GM18502 (cell line): ENCODE measurements at regions not wholly inside any gene's neighbourhood (a gene's known extent, or its start where the extent isn't known, plus 50 kb on each side); places are given as distances from the start of the nearest gene placed in this dataset.
"Not testable (repeated sequence)": the region's sequence is repeated elsewhere in the genome, so short reads cannot be mapped to it uniquely, and the experiment has no call there.

Experiments used
- ATAC-seq: cut with Tn5 transposase; IDR thresholded peaks from one replicate; pipeline ENCODE4 v1.9.1; 2021; ENCODE audit warnings: mild to moderate bottlenecking; ENCODE audit not compliant: unreplicated experiment, poor library complexity

DNA sequence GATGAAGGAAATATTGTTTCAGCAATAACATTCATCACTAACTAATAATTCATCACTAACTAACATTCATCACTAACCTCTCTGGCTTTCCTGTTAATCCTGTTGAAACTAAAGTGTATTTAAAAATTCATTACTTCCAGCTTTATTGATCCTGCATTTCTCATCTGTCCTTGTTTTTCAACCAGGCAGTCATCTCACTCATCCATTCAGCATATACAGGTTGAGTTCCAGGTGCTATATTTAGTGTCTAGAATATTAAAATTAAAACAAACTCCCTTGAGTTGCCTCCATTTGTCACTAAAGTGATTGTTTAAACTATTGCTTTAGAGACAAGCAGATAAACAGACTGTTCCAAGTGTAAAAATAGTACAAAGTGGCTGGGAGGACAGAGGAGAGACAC lies 58.1 kb downstream of the ATXN7L3B start:
- no peak for ATAC-seq

DNA sequence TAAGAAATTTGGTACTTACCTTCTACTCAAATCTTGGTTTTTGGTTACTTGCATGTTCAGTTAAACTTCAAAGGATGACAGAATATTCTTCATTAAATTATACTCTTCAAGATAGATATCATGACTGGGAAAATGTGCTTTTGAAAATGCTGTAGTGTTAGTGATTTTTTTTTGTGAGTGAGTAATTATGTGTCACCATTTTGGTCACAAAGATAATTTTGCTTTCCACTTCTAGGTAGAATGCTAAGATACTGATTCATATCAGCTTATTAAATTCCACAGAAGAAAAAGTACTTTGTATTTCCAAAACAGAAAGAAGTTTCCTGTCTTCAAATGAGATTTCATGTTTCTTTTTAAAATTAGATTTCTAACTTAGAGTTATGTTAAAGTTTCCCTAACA lies 61.2 kb downstream of the ATXN7L3B start:
- ATAC-seq, result no peak

DNA sequence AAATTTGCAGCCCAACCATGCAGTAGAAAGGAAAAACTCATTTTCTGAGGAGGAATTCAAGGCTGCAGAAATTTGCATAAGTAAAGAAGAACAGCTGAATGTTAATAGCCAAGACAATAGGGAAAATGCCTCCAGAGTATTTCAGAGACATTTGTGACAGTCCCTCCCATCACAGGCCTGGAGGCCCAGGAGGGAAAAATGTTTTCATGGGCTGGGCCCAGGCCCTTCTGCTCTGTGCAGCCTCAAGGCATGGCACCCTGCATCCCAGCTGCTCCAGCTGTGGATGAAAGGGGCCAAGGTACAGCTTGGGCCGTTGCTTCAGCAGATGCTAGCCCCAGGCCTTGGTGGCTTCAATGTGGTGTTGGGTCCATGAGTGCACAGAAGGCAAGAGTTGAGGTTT lies 62.3 kb downstream of the ATXN7L3B start:
- ATAC-seq, result no peak

DNA sequence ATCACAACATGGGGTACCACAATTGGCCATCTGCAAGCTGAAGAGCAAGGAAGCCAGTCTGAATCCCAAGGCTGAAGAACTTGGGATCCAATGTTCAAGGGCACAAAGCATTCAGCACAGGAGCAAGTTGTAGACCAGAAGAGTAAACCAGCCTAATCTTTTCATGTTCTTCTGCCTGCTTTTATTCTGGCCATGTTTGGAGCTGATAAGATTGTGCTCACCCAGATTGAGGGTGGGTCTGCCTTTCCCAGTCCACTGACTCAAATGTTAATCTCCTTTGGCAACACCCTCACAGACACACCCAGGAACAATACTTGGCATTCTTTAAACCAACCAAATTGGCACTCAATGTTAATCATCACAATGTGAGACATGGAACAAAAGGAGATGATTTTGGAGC lies 63.2 kb downstream of the ATXN7L3B start:
- not testable (repeated sequence) for ATAC-seq

DNA sequence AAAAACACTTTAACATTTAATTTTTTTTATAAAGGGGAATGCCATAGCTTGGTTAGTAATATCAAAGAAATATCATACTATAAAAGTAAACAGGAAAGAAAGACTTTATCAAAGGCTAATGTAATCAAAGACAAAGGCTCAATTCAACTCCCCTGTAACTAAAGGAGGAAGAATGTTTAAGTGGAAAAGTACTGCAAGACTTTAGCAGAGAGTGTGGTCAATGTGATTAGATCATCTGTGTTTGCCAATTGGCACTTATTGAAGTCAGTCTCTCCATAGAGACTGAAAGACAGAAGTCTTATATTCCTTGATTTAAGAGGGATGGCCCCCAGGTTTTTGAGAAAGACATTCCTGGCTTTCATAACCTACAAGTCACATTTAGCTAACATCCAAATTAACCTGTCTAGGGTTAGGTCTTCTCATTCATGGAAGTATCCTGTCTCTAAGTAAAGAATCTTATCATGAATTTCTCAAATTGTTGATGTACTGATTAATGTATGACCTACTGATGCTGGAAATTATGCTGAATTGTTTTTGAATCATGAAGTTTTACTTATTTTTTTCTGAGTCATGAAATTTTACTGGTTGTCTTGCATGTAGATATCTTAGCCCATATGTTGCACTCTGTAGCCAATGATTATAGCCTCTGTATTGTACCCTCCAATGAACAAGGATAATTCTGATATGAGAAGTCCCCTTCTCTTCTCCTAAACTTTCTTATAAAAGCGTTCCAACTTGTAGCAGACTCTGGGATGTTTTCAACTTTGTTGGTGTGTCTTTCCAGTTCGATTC lies 65.4 kb downstream of the ATXN7L3B start:
- ATAC-seq, result no peak

DNA sequence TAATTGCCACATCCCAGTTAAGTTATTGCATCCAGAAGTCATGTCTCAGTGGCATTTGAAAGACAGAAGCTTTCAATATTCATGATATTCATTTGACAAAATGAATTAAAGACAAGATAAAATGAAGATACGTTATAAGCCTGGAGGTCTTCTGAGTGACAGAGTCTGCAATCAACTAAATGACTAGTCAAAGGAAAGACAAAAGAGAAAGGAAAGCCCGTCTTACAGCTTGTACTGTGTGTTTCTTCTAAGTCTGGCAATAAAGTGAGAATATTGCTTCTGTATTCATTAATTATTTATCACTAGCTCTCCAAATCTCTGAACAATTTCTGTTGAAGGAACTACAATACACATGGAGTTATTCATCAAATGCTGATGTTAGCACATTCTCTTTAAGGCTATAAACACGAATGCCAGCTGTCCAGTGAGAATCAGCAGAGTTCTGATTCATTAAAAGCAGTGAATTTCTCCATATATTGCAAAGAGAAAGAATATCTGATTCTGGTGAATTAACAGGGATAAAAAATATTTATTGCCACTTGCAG lies 70.7 kb downstream of the ATXN7L3B start:
- no peak for ATAC-seq

DNA sequence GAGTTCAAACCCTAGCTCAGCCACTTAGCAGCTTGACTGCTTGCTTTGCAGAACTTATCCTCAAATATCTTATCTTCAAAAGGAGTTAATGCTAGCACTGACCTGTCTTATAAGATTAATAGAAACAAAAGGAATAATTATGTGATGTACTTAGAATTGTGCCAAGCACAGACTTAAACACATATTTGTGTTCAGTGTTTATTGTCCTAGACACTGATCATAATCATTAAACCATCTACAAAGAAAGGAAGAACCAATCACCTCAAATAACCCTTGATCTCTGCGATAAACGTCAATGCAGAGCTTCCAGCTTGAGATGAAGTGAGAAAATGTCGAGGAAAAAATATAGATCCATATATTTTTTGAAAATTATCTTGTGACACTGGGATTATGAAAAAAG lies 73.1 kb downstream of the ATXN7L3B start:
- ATAC-seq, result no peak

DNA sequence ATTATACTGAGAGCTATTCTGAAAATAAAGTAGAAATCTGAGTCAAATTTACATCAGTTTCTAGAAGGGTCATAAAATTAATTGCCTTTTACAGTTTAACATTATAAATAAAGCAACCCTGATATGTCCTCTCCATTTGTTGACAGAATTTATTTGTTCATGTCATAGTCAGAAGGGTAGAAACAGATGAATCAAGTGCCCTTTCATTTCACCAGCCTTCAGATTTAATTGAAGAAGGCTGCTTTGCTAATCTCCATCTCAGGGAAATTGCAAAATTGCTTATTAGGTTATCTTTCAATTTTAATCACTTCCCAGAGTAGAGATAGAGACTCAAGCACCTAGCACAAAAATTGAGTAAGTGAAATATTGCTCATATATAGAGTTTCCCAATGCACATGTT lies 76.8 kb downstream of the ATXN7L3B start:
- no peak for ATAC-seq

DNA sequence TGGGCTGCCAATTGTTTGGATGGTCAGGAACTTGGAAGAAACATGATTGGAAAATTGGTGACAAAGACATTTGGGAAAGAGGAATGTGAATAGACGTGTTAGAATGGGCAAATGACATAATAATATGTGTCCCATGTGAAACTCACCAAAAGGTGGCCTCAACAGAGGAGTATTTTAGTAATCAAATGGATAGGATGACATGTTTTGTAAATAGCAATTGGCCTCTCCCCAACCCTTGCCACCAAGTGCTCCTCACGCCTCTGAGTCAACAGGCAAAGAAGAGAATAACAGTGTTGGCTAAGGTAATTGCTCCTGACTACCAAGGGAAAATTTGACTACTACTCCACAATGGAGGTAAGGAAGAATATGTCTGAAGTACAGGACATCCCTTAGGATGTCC lies 81.4 kb downstream of the ATXN7L3B start:
- ATAC-seq, result no peak

DNA sequence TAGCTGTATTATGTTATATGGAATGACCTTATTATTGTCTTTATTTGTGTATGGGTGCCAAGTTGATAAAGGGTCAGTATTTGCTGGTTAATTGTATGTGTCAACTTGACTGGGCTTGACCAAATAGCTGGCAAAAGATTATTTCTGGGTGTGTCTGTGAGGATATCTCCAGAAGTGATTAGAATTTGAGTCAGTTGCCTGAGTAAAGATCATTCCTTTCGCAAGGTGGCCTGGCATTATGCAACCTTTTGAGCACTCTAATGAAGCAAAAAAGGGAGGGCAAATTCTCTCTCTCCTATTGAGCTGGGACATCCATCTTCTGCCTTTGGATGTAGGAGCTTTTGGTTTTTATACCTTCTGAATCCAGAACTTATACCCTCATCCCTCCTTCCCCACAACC lies 82.2 kb downstream of the ATXN7L3B start:
- ATAC-seq, result no peak

DNA sequence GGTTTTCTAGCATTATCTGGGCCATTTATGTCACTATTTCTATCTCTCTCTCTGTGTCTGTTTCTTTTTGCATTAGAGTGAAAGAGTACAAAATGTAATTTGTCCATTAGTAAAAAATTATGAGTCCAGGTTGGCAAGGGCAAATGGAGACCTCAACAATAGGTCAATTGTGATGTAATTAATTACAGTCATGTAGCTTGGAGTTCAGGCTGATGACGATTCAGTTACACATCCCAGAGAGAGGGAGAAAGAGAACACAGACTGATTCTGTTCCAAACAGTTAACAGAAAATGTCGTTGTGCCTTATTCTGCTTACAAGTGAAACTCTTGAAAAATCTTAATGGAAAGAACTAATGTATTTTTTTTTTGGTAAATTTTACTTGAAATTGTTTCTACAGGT lies 83.3 kb downstream of the ATXN7L3B start:
- ATAC-seq, result no peak

DNA sequence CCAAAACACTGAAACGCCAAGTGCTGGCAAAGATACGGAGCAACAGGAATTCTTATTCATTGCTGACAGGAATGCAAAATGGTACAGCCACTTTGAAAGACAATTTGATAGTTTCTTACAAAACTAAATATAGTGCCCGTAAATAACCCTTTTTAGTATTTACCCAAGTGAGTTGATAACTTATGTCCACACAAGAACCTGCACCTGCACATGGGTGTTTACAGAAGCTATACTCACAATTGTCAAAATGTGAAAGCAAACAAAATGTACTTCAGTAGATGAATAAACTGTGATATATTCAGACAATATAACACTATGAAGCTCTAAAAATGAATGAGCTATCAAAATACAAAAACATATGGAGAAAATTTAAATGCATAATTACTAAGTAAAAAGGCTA lies 86.6 kb downstream of the ATXN7L3B start:
- no peak for ATAC-seq

DNA sequence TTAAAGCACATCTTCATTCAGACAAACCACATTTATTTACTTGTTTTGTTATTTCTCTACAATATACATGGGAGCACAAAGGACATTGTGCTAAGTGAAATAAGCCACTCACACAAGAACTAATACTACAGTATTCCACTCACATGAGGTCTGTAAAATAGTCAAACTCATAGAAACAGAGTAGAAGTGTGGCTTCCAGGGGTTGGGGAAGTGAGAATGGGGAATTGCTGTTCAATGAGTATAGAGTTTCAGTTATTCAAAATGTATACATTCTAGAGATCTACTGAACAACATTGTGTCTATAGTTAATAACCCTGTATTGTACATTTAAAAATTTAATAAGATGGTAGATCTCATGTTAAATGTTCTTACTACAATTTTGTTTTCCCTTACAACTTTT lies 88.8 kb downstream of the ATXN7L3B start:
- ATAC-seq, result peak; percentile 80

DNA sequence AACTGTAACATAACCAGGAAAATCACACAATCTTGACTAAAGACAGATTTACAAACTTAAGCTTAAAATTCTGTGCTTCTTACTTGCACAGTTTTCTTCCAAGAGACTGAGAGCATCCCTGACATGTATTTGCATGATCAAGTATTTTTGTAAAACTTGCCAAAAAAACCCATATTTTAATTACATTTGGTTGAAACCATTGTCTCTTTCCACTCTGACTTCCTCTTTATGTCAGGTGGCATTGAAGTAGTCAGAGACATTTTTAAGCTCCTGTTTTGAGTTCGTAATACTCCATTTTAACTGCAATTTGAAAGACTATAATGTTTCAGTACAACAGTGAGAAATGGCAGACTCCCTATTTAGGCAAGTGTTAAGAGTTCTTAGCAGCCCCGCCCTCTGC lies 103.6 kb downstream of the ATXN7L3B start:
- no peak for ATAC-seq

DNA sequence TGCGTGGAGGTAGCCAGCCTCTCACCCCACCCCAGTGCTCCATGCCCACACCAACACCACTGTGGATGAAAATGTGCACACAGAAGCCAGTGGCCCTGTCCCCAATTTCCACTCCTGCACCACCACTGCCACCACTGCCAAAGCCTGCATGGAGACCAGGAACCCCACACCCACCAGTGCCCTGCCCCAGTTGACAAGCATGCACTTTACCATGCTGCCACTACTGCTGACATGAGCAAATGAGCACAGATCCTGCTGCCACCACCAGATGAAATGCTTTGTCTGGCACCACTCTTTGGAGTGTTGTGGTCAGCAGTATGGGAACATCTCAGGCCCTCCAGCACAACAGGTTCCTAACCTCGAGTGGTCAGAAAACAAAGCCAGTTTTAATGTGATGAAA lies 104.1 kb downstream of the ATXN7L3B start:
- ATAC-seq, result no peak

DNA sequence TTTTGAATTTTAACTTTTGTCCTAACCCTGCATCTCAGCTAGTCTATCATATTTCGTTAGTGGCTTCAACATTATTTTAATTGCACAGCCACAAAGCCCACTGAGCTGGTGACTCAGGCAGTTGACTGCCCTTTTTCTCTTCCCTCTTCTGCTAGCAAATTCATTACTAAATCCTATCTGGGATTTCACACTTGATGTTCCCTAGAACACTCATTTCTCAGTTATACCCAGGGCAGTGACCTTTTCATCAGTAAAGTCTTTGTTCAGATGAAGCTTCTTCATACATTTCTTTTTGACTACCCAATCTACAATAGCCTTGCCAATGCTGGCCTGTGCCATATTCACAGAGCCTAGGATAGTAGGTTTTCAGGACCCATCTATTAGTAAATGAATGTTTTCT lies 107.0 kb downstream of the ATXN7L3B start:
- ATAC-seq, result no peak

DNA sequence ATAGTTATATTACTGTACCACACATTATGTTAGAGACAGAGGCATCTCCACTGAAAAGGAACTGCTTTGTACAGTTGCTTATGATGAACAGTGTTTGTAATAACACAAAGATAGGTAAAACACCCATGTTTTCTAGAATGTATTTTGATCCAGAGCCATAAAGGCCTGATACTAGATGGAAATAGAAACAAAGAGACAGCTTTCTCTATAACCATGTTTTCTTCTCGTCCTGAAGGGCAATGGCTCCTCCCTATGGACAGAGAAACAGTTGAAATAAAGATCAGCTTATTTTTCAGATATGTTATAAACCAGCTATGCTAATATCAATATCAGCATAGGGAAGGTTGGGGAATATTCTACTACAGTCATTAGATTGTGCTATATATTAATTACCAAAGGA lies 109.2 kb downstream of the ATXN7L3B start:
- ATAC-seq, result no peak

DNA sequence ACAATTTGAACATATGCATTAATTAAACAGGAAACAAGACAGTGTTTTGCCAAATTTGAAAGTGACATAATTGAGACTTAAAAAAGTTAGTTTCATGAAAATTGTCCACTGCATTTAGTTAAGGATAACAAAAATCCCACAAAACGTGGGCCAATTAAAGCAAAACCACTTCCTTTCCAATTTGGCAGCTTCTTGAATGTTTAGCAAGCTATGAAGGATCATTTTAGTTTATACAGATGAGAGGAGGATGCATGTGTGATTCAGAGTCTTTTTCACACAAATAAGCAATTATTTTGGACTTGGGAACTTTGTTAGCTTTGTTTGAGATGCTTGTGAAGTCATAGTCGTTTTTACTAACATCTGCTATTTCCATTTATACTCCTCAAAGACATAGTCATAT lies 109.6 kb downstream of the ATXN7L3B start:
- ATAC-seq, result no peak

DNA sequence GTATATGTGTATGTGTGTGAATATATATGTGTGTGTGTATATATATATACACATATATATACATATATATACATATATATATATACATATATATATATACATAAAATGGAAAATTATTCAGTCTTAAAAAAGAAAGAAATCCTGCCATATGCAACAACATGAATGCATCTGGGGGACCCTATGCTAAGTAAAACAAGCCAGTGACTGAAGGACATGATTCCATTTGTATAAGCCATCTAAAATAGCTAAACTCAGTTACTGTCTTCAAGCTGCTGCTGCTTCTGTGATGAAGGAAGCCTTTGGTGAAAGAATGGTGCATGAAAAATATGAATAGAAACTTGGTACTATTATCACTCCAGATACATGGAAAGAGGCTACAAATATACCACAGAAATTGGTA lies 118.6 kb downstream of the ATXN7L3B start:
- no peak for ATAC-seq

DNA sequence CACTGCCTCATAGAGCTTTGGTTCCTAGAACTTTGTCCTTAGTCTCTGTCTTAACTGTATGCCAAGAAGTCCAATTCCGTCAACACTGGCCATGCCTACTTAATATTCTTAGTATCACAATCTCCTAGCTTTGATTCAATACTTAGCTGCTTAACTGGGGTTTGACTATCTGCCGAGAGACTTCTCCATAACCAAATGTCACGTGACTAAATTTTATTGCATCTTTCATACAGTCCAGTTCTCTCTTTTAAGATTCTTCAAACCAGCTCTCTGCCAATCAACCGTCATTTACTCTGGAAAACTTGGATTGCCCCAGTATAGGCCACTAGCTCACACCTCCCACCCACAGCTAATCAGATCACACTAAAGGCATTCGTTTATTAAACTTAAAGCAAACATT lies 122.8 kb downstream of the ATXN7L3B start:
- ATAC-seq, result no peak

DNA sequence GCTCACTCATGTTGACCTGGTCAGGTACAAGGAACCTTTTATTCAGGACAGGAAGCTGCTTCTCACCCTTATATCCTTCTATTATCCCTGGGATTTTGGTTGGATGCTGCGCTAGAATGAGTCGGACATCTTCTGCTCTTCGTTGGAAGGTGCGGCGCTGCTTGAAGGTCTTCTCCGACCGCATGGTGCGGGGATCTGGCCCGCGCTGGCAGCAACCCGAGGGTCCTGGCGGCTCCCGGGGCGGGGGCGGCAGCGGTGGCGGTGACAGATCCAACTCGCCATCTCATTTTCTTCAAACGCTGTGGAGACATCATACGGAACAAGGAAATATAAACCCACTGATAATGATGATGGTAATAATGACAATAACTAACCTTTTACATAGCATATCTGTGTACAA lies 126.3 kb downstream of the ATXN7L3B start:
- ATAC-seq, result no peak

DNA sequence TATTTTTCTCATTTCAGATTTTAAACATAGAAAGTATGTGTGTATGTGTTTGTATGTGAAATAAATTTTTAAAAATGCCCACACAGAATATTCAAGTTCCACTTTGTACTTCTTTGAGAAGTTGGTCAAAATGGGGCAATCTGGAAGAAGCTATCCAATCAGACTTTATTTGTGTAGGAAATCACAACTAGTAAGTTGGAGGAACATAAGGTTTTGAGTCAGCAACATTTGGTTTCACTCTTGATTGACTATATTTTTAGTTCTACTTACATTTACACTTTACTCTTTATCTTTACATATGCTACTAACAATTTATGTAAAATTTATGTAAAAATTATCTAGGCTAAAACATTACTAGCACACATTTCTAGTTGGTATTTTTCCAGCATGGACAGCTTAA lies 128.1 kb downstream of the ATXN7L3B start:
- ATAC-seq, result no peak
